HEK293 (cell line): ENCODE measurements at regions not wholly inside any gene's neighbourhood (a gene's known extent, or its start where the extent isn't known, plus 50 kb on each side); places are given as distances from the start of the nearest gene placed in this dataset.

ENCODE experiments used
- CTCF ChIA-PET: fragments of 350-600 bp; formaldehyde crosslinking; extraction: SDS; loops from one replicate; lab custom pipeline; 2021; ENCODE audit warnings: antibody characterized with exemption; lab: Yijun Ruan, JAX
- POLR2A ChIA-PET: fragments of 300-600 bp; formaldehyde crosslinking; extraction: SDS; loops from one replicate; lab custom pipeline; 2020; ENCODE audit warnings: antibody characterized with exemption, inconsistent platforms; lab: Yijun Ruan, JAX
- H3K27ac ChIP-seq: fragments of 200-500 bp; sonication (Bioruptor generic); 2 replicates; pipeline ENCODE4 v1.5.1; 2014; ENCODE audit warnings: low read depth, low read length, control low read depth, inconsistent platforms; ENCODE audit errors: extremely low read depth
- H3K36me3 ChIP-seq, 2 experiments: fragments of 200-500 bp in 1 of 2; sonication (Bioruptor generic) in 1 of 2; 1 replicate in 1 of 2; 2 replicates in 1 of 2; pipeline ENCODE4 v1.5.1; 2014 to 2017; ENCODE audit warnings: inconsistent platforms in 2 of 2, low read length in 2 of 2; ENCODE audit not compliant: control insufficient read depth in 2 of 2, insufficient read depth in 1 of 2
- H3K4me1 ChIP-seq: fragments of 200-500 bp; sonication (Bioruptor generic); 2 replicates; pipeline ENCODE4 v1.5.1; 2014; ENCODE audit warnings: mild to moderate bottlenecking, low read length, inconsistent platforms; ENCODE audit not compliant: control insufficient read depth, insufficient read depth
- H3K4me3 ChIP-seq: 2 replicates; pipeline ENCODE4 v1.5.1; 2011; ENCODE audit warnings: low read depth, mild to moderate bottlenecking, control low read depth, low read length, moderate library complexity
- H3K9me3 ChIP-seq: fragments of 200-500 bp; sonication (Bioruptor generic); 2 replicates; pipeline ENCODE4 v1.5.1; 2014; ENCODE audit warnings: low read depth, low read length, inconsistent platforms; ENCODE audit not compliant: control insufficient read depth, insufficient read depth
- GLI2 ChIP-seq: fragments of 450-650 bp; formaldehyde crosslinking; IDR thresholded peaks from 2 replicates; pipeline ENCODE4; 2017; ENCODE audit warnings: missing biosample characterization, missing genetic modification characterization, low read depth, borderline replicate concordance
- KLF8 ChIP-seq: fragments of 450-650 bp; formaldehyde crosslinking; IDR thresholded peaks from 2 replicates; pipeline ENCODE4 v1.5.1; 2016; ENCODE audit warnings: missing biosample characterization, missing genetic modification characterization
- SCRT1 ChIP-seq: fragments of 450-650 bp; formaldehyde crosslinking; IDR thresholded peaks from 2 replicates; pipeline ENCODE4 v1.5.1; 2016; ENCODE audit warnings: missing biosample characterization, missing genetic modification characterization, borderline replicate concordance
- ZBTB17 ChIP-seq: fragments of 450-650 bp; formaldehyde crosslinking; IDR thresholded peaks from 2 replicates; pipeline ENCODE4 v1.5.1; 2016; ENCODE audit warnings: missing biosample characterization, missing genetic modification characterization
- ZBTB6 ChIP-seq: fragments of 450-650 bp; formaldehyde crosslinking; IDR thresholded peaks from 2 replicates; pipeline ENCODE4 v1.5.1; 2017; ENCODE audit warnings: missing biosample characterization, missing genetic modification characterization
- ZFP37 ChIP-seq: fragments of 450-650 bp; formaldehyde crosslinking; IDR thresholded peaks from 2 replicates; pipeline ENCODE4 v1.5.1; 2016; ENCODE audit warnings: missing biosample characterization, missing genetic modification characterization
- ZNF10 ChIP-seq: fragments of 450-650 bp; formaldehyde crosslinking; IDR thresholded peaks from 2 replicates; pipeline ENCODE4 v1.5.1; 2017; ENCODE audit warnings: missing biosample characterization, missing genetic modification characterization
- ZNF138 ChIP-seq: fragments of 450-650 bp; formaldehyde crosslinking; IDR thresholded peaks from 2 replicates; pipeline ENCODE4 v1.5.1; 2016; ENCODE audit warnings: missing biosample characterization, missing genetic modification characterization, borderline replicate concordance
- ZNF19 ChIP-seq: fragments of 450-650 bp; formaldehyde crosslinking; IDR thresholded peaks from 2 replicates; pipeline ENCODE4; 2016; ENCODE audit warnings: missing biosample characterization, missing genetic modification characterization, low read depth
- ZNF2 ChIP-seq: fragments of 450-650 bp; formaldehyde crosslinking; IDR thresholded peaks from 2 replicates; pipeline ENCODE4 v1.5.1; 2016; ENCODE audit warnings: missing biosample characterization, missing genetic modification characterization
- ZNF311 ChIP-seq: fragments of 450-650 bp; formaldehyde crosslinking; IDR thresholded peaks from 2 replicates; pipeline ENCODE4 v1.5.1; 2017; ENCODE audit warnings: missing biosample characterization, missing genetic modification characterization, borderline replicate concordance
- ZNF433 ChIP-seq: fragments of 450-650 bp; formaldehyde crosslinking; IDR thresholded peaks from 2 replicates; pipeline ENCODE4 v1.5.1; 2016; ENCODE audit warnings: missing biosample characterization, missing genetic modification characterization, low read depth
- ZNF473 ChIP-seq: fragments of 450-650 bp; formaldehyde crosslinking; IDR thresholded peaks from 2 replicates; pipeline ENCODE4 v1.5.1; 2017; ENCODE audit warnings: missing biosample characterization, missing genetic modification characterization
- ZNF600 ChIP-seq: fragments of 450-650 bp; formaldehyde crosslinking; IDR thresholded peaks from 2 replicates; pipeline ENCODE4 v1.5.1; 2016; ENCODE audit warnings: missing biosample characterization, missing genetic modification characterization
- ZNF629 ChIP-seq: fragments of 450-650 bp; formaldehyde crosslinking; IDR thresholded peaks from 2 replicates; pipeline ENCODE4 v1.5.1; 2017; ENCODE audit warnings: missing biosample characterization, missing genetic modification characterization
- ZNF654 ChIP-seq: fragments of 450-650 bp; formaldehyde crosslinking; IDR thresholded peaks from 2 replicates; pipeline ENCODE4 v1.5.1; 2016; ENCODE audit warnings: low read depth, missing biosample characterization, missing genetic modification characterization
- ZNF792 ChIP-seq: fragments of 450-650 bp; formaldehyde crosslinking; IDR thresholded peaks from 2 replicates; pipeline ENCODE4 v1.5.1; 2016; ENCODE audit warnings: missing biosample characterization, missing genetic modification characterization
- ZNF843 ChIP-seq: fragments of 450-650 bp; formaldehyde crosslinking; IDR thresholded peaks from 2 replicates; pipeline ENCODE4 v1.5.1; 2016; ENCODE audit warnings: missing biosample characterization, missing genetic modification characterization
- ZSCAN23 ChIP-seq: fragments of 450-650 bp; formaldehyde crosslinking; IDR thresholded peaks from 2 replicates; pipeline ENCODE4 v1.5.1; 2016; ENCODE audit warnings: missing biosample characterization, missing genetic modification characterization
- ZSCAN30 ChIP-seq: fragments of 450-650 bp; IDR thresholded peaks from 2 replicates; pipeline ENCODE4 v1.5.1; 2018; ENCODE audit warnings: missing biosample characterization, mild to moderate bottlenecking, missing genetic modification characterization, moderate library complexity
- TF ChIP-seq, protein P1 (sequence below): sonication (generic); formaldehyde crosslinking; IDR thresholded peaks from 2 replicates; pipeline ENCODE4 v1.8.1; 2022; ENCODE audit warnings: mild to moderate bottlenecking, moderate library complexity, missing genetic modification reagents
- TF ChIP-seq, protein P2 (sequence below): fragments of 450-650 bp; formaldehyde crosslinking; IDR thresholded peaks from 2 replicates; pipeline ENCODE4 v1.5.1; 2016; ENCODE audit warnings: missing biosample characterization, missing genetic modification characterization
- TF ChIP-seq, protein P3 (sequence below): fragments of 450-650 bp; formaldehyde crosslinking; IDR thresholded peaks from 2 replicates; pipeline ENCODE4 v1.5.1; 2016; ENCODE audit warnings: missing biosample characterization, missing genetic modification characterization
- TF ChIP-seq, protein P4 (sequence below): fragments of 450-650 bp; formaldehyde crosslinking; IDR thresholded peaks from 2 replicates; pipeline ENCODE4 v1.5.1; 2016; ENCODE audit warnings: missing biosample characterization, missing genetic modification characterization

- TF ChIP-seq KLF8 (tag by site-specific recombination) (no peak), ZSCAN30 (tag by site-specific recombination) (peak; percentile 25; the same call in 1 of the 2 replicates), ZBTB17 (peak; percentile 27; the same call in 1 of the 2 replicates), ZNF19 (no peak), ZNF138 (no peak), GLI2 (no peak), ZNF433 (no peak), ZNF629 (tag by site-specific recombination) (0 out of 2 replicates have a peak, but pooled peaks have one; percentile 10), ZNF311 (tag by site-specific recombination) (no peak), ZBTB6 (tag by site-specific recombination) (no peak), ZFP37 (tag by site-specific recombination) (0 out of 2 replicates have a peak, but pooled peaks have one; percentile 30), ZNF843 (0 out of 2 replicates have a peak, but pooled peaks have one; percentile 19), SCRT1 (tag by site-specific recombination) (no peak)
- TF ChIP-seq, protein P1, sequence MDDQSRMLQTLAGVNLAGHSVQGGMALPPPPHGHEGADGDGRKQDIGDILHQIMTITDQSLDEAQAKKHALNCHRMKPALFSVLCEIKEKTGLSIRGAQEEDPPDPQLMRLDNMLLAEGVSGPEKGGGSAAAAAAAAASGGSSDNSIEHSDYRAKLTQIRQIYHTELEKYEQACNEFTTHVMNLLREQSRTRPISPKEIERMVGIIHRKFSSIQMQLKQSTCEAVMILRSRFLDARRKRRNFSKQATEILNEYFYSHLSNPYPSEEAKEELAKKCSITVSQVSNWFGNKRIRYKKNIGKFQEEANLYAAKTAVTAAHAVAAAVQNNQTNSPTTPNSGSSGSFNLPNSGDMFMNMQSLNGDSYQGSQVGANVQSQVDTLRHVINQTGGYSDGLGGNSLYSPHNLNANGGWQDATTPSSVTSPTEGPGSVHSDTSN (CRISPR knock-in tag) = no peak
- TF ChIP-seq, protein P2, sequence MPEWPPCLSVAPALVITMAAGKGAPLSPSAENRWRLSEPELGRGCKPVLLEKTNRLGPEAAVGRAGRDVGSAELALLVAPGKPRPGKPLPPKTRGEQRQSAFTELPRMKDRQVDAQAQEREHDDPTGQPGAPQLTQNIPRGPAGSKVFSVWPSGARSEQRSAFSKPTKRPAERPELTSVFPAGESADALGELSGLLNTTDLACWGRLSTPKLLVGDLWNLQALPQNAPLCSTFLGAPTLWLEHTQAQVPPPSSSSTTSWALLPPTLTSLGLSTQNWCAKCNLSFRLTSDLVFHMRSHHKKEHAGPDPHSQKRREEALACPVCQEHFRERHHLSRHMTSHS = no peak
Measured at GRCh38 chr19:34096020-34096915, 76.0 kb upstream of the LSM14A start (continued).

GRCh38 chr19:34104096-34104495 is 68.2 kb upstream of the LSM14A start:
- Histone ChIP-seq H3K27ac (no peak overlapping the region), H3K9me3 (no peaks in the 10 kb centered on the region), H3K4me1 (no peaks in the 10 kb centered on the region), H3K36me3 (no peaks in the 10 kb centered on the region), H3K4me3 (no peak overlapping the region)
- ChIA-PET POLR2A (no interaction called here), CTCF (interaction anchor here (0.6 to 9.3 kb wide), 12 partner anchors 8 to 398 kb away, joined by 3 to 112 read pairs (median 4); no protein-coding TSS in a partner anchor)
- no peak for TF ChIP-seq ZSCAN23 (tag by site-specific recombination)
- TF ChIP-seq ZNF654 (tag by site-specific recombination) = no peak
- TF ChIP-seq ZNF600 (tag by site-specific recombination) = no peak
- TF ChIP-seq ZNF473 = no peak
- TF ChIP-seq, protein P3, sequence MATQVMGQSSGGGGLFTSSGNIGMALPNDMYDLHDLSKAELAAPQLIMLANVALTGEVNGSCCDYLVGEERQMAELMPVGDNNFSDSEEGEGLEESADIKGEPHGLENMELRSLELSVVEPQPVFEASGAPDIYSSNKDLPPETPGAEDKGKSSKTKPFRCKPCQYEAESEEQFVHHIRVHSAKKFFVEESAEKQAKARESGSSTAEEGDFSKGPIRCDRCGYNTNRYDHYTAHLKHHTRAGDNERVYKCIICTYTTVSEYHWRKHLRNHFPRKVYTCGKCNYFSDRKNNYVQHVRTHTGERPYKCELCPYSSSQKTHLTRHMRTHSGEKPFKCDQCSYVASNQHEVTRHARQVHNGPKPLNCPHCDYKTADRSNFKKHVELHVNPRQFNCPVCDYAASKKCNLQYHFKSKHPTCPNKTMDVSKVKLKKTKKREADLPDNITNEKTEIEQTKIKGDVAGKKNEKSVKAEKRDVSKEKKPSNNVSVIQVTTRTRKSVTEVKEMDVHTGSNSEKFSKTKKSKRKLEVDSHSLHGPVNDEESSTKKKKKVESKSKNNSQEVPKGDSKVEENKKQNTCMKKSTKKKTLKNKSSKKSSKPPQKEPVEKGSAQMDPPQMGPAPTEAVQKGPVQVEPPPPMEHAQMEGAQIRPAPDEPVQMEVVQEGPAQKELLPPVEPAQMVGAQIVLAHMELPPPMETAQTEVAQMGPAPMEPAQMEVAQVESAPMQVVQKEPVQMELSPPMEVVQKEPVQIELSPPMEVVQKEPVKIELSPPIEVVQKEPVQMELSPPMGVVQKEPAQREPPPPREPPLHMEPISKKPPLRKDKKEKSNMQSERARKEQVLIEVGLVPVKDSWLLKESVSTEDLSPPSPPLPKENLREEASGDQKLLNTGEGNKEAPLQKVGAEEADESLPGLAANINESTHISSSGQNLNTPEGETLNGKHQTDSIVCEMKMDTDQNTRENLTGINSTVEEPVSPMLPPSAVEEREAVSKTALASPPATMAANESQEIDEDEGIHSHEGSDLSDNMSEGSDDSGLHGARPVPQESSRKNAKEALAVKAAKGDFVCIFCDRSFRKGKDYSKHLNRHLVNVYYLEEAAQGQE = no peak
- no peak for TF ChIP-seq ZNF2 (tag by site-specific recombination)
- TF ChIP-seq, protein P2 = no peak
- no peak for TF ChIP-seq ZSCAN30 (tag by site-specific recombination)
- no peak for TF ChIP-seq ZNF792 (tag by site-specific recombination)
- no peak for TF ChIP-seq ZNF10
- TF ChIP-seq, protein P4, sequence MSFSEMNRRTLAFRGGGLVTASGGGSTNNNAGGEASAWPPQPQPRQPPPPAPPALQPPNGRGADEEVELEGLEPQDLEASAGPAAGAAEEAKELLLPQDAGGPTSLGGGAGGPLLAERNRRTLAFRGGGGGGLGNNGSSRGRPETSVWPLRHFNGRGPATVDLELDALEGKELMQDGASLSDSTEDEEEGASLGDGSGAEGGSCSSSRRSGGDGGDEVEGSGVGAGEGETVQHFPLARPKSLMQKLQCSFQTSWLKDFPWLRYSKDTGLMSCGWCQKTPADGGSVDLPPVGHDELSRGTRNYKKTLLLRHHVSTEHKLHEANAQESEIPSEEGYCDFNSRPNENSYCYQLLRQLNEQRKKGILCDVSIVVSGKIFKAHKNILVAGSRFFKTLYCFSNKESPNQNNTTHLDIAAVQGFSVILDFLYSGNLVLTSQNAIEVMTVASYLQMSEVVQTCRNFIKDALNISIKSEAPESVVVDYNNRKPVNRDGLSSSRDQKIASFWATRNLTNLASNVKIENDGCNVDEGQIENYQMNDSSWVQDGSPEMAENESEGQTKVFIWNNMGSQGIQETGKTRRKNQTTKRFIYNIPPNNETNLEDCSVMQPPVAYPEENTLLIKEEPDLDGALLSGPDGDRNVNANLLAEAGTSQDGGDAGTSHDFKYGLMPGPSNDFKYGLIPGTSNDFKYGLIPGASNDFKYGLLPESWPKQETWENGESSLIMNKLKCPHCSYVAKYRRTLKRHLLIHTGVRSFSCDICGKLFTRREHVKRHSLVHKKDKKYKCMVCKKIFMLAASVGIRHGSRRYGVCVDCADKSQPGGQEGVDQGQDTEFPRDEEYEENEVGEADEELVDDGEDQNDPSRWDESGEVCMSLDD (tag by site-specific recombination) = no peak
